Activated T-cell treated with anti-CD3 and anti-CD28 coated beads, Interleukin-2, amount 50 U/mL, for 1 hour (primary cell): ENCODE measurements at regions not wholly inside any gene's neighbourhood (a gene's known extent, or its start where the extent isn't known, plus 50 kb on each side); places are given as distances from the start of the nearest gene placed in this dataset.
"Not testable (repeated sequence)": the region's sequence is repeated elsewhere in the genome, so short reads cannot be mapped to it uniquely, and the experiment has no call there.

Source experiments
- DNase-seq: peaks from one replicate; pipeline ENCODE4 v3.0.0-alpha.2; 2020

DNA sequence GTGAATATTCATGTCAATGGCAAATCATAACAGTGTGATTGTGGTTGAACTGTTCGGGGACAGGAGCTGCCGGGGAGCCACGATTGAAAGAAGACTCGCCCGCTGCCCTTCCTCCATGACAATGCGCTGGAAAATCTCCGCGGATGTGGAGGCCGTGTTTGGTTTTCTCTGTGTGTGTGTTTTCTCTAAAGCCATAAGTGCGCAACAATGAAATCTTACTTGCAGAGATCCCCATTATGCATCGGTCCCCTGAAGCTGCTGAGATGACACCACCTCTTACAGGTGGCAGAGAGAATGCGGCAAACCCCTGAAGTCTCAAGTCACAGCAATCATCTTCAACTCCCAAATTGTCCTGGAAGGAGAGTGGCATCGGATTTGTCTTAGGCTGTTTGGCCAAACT lies 442.3 kb upstream of the MKI67 start:
- DNase-seq: no peak

- no peak for DNase-seq
Measured at GRCh38 chr10:128568990-128569945, 443.0 kb upstream of the MKI67 start.

DNA sequence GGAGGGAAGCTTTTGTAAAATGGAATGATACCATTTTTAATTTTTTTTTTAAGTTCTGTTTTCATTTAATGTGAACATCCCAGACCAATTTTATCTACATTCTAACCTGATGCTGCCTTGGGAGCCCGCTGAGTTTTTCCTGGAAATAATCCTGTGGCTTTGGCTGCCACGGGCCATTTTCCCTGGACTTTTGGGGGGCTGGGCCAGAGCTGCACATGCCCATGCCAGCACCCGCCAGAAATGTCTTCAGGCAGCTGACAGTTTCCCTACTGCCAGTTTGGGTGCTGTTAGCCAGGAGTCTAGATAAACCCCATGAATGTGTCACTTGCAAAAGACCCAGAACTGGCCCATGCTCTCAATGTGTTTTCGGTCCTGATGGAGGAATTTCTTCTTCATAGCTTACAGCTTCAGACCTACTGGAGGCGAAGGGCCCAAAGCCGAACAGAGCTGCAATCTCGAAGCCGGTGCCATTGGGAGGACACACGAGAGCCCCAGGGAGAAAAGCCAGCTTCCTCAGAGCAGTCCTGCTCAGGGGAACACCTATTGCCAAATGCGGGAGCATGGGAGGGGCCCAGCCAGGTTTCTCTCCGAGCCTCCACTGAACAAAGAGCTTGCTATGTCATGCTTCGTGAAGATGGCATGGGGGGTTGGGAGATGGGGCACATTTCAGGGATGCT lies 444.2 kb upstream of the MKI67 start:
- no peak for DNase-seq

GRCh38 chr10:128571071-128571470 lies 444.8 kb upstream of the MKI67 start:
- DNase-seq: no peak

DNA sequence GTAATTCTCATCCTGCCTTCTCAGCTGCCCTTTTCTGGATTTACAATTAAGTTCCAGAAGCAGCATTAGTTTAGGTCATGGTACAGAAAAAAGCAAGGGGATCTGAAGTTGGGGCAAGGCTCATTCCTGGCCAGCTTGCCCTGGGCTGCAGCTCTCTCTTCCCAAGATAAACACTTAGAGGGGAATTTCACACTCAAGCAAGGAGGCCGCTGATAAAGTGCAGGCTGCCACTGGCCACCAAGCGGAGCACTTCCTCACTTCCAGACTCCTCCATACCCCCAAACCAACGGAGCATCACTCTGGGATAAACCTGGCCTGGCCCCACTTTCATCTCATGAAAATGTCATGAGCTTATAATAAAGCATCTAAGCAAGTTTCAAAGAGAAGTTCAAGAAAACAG lies 445.5 kb upstream of the MKI67 start:
- no peak for DNase-seq

DNA sequence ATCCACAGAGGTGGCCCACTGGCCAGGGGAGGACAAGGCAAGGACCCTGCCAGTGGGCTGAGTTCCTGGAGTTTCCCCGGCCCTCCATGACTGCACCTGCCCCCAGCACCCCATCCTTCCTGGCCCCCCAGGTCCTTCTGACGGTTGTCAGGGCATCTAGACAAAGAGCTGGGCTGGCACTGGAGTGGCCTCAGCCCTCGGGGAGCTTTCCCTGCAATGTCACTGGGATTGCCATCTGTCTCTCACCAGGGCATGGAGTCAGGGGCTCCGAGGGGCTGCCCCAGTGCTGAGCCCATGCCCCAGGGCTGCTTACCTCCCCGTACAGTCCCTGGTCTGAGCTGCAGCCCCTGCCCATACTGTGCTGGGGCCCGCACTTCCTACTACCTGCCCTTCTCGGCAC lies 446.5 kb upstream of the MKI67 start:
- DNase-seq: no peak

DNA sequence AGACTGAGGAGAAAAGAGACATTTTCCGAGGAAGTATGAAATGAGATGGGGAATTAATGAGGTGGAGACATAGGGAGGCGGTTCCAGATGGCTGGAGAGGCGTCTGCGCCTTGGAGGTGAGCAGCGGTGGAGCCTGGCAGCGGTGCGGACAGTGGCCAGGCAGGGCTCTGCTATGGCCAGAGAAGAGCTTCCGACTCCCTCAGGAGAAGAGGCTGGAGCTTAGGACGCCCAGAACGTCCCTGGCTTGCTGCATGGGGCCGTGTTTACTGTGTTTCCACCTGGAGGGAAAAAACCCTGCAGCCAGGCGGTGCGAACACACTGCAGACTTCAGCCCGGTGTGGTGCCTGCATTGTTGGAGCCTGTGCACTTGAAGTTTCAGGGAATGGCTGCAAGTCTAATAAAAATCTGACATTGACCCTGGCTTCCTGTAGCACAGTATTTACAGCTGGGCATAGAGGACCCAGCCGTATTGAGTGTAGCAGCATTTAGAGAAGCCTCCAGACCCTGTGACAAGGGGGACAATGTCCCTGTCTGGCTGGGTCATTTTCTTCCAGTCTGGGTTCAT lies 447.1 kb upstream of the MKI67 start:
- DNase-seq: no peak

DNA sequence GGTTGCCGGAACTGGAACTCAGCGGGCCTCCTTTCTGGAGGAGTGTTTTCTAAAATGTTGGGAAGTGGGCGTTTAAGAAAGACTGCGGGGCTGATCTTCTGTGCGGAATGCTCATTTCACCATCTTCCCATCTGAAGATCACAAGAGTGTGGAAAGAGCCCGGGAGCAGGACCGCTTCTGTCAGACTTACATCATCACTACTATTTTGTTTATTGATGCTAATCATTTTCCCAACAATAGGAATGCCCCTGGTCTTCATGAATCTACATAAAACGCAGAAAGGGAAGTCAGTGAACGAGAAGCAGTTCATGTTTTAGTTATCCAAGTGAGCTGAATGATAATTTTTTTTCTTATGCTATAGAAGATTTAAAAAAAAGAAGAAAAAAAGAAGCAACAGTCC lies 447.8 kb upstream of the MKI67 start:
- DNase-seq: no peak

DNA sequence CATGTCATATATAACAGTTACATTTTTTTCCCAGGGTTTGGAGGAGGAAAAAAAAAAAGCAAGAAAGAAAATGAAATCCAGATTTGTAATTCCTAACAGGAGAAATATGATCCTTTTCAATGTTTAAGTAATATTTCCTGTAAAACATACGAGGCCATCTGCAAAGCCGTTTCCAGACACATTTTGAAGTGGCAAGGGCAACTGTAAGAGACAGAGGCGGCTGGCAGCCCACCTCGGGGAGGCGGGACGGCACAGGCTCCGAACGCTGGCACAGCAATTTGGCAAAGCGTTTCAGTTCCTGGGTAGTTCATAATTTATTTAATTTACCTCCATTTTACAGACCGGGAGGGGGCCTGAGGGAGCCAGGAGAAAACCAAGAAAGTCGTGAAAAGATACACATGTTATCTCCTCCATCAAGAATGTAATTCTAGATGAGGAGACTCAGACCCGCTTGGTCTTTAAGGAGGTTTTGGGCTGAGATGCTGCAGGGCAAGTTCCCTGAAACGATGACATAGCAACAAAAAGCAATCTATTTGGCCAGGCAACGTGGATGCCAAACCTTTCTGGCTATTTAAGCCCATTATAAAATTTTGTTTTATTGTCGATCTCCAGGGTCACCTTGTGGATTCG lies 448.5 kb upstream of the MKI67 start:
- no peak for DNase-seq

DNA sequence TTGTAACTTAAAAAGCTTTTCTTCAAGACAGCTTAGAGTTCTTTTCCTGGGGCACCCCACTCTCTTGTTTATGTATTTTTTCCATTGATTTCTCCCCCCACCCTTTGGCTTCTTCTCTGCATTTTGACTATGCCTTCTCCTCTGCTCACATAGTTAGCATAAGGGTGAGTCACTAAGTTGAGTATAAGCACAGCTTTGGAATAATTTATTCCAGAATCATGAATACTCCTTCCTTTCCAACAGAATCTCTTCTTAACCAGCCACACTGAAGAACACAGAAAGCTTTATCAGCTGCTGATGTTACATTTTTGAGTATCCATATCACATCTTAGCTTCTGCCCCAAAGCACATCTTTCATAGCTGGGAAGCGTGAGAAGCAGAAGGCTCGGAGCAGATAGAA lies 449.5 kb upstream of the MKI67 start:
- DNase-seq: no peak

GRCh38 chr10:128576336-128576735 lies 450.1 kb upstream of the MKI67 start:
- no peak for DNase-seq

- no peak for DNase-seq
Measured at GRCh38 chr10:128576943-128577670, 450.9 kb upstream of the MKI67 start.

GRCh38 chr10:128577958-128578750 lies 451.9 kb upstream of the MKI67 start:
- no peak for DNase-seq

- no peak for DNase-seq
Measured at GRCh38 chr10:128578766-128579165, 452.5 kb upstream of the MKI67 start.

DNA sequence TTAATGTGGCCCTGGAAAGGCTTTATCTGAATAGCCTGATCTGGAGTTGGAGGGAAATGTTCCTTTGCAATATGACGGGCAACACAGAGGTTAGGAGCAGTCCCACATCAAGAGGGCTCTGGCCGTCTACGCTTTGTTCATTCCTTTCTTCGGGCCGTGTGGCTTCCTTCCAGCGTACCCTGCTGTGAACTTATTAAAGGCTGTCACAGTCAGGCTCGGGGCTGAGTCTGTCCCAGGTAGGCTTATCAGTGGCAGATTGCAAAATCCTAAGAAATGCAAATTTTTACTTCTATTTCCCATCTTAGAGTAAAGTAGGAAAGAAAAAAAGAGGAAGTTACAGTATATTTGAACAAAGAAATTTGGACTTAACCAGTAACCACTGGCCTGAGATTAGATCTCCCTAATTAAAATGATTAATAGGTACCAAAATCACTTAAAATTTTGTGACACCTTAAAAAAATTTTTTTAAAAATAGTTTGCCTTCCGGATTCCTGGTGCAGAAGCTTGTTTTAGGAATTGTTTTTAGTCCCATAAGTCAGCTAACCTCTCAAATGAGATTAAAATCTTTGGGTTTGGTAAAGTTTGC lies 453.1 kb upstream of the MKI67 start:
- DNase-seq: no peak

- DNase-seq: no peak
Measured at GRCh38 chr10:128579901-128580300, 453.7 kb upstream of the MKI67 start.

DNA sequence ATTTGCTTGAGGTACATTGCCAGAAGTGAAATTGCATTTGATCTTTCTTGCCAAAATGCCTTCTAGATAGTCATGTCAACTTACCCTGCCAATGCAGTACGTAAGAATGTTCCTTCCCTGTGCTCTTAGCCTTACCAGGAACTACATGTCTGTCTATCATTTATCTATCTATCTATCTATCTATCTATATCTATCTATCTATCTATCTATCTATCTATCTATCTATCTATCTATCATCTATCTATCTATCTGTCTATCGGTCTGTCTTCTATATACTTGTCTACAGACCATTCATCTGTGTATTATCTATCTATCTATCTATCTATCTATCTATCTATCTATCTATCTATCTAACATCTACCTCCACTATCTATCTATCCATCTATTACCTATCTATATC lies 456.9 kb upstream of the MKI67 start:
- not testable (repeated sequence) for DNase-seq

DNA sequence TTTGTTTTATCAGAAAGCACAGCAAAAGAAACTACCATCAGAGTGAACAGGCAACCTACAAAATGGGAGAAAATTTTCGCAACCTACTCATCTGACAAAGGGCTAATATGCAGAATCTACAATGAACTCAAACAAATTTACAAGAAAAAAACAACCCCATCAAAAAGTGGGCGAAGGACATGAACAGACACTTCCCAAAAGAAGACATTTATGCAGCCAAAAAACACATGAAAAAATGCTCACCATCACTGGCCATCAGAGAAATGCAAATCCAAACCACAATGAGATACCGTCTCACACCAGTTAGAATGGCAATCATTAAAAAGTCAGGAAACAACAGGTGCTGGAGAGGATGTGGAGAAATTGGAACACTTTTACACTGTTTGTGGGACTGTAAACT lies 460.4 kb upstream of the MKI67 start:
- not testable (repeated sequence) for DNase-seq

- DNase-seq: no peak
Measured at GRCh38 chr10:128587689-128588088, 461.5 kb upstream of the MKI67 start.

GRCh38 chr10:128588402-128588801 lies 462.2 kb upstream of the MKI67 start:
- no peak for DNase-seq

GRCh38 chr10:128594688-128595087 lies 468.5 kb upstream of the MKI67 start:
- no peak for DNase-seq

DNA sequence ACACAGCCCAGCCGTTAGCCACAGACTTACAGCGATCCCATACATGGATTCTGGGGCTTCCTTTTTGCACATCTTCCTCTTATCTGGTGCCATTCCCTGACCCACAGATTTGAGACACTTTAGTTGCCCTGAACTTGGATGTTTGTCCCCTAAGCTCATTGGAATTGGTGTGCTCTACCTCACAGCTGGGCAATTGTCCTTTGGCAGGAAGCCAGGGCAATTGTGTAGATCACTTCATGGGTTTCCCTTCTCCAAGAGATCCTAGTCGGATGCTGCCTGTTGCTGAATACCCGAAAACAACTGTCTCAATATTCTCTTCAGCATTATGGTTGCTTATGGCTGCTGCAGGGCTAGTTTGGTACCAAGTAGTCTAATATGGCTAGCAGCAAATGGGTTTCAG lies 470.7 kb upstream of the MKI67 start:
- DNase-seq: no peak
